SH-SY5Y (cell line): ENCODE measurements at regions not wholly inside any gene's neighbourhood (a gene's known extent, or its start where the extent isn't known, plus 50 kb on each side); places are given as distances from the start of the nearest gene placed in this dataset.
A peak's percentile ranks its signal among the peaks of the same experiment; 100 is the strongest.

ENCODE experiments used
- GATA2 ChIP-seq: IDR thresholded peaks from 2 replicates; pipeline ENCODE4 v1.6.1; 2011; ENCODE audit warnings: mild to moderate bottlenecking, low read depth, low read length
- GATA3 ChIP-seq: IDR thresholded peaks from 2 replicates; pipeline ENCODE4 v1.6.1; 2011; ENCODE audit warnings: low read depth, mild to moderate bottlenecking, low read length, moderate library complexity

DNA sequence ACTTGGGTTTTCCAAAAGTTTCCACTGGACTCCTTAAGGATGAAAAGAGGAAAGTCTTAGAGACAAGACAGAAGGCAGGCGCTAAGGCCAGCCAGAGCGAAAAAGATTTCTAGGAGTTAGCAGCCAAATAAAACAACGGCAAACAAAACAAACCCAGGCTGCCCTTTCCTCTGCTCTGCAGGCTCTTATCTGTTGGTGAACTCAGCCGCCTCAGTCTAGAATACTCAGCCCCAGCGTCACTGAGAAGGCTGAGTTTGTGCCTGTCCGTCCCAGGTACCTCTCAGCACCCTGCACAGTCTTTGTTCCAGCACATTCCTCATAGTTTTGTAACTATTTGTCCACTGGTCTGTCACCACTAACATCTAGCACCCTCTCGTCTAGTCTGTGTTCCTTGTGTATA lies 75.6 kb upstream of the FAM9C start:
- no peak for TF ChIP-seq GATA2
- TF ChIP-seq GATA3, result no peak

DNA sequence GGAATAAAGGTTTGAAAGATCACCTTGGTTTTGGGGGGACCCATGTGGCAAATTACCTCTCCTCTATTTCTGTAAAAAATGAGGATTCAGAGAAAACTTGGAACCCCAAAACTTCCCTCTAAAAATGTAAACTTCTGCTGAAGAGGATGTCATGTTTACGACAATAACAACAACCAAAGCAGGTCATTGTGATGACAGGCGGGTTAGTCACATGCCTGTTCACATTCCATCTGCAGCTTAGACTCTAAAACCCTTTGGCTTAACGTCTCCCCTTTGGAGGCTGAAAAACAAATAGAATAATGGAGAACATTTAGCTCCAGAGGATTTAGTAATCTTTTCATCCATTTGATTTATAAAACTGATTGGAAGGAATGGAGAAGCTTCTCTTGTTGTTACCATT lies 75.0 kb upstream of the FAM9C start:
- TF ChIP-seq GATA2 (no peak), GATA3 (no peak)

DNA sequence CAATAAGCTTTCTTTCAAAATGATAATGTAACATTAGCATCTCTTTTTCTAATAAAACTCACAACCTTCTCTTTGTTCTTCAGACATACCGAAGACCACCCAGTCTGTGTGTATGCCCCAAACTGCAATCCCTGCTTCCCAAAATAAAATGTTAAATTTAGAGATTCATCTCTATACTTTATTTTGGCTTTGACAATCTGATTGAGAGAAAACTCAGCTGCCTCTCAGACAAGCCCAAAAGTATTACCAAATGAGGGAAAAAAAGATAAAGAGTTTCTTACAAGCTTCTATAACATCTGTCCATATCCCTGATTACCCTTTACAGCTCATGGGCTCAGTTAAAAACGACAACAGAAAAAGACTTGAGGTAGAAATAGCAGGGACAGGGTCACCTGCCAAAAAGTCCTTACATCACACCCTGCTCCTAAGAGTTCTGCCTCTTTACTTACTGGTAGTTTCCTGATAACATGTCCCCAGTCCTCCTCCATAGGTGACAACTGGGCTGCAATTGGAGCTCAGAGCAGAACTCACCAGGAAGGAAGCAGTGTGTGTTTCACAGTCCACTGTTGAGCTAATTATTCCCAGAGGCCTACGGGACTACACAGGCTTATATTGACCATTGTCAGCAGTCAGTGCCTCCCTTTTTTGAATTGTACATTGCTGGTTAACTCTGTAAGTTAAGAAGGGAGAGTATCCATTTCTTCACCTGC lies 70.9 kb upstream of the FAM9C start:
- no peak for TF ChIP-seq GATA3
- TF ChIP-seq GATA2, result no peak

DNA sequence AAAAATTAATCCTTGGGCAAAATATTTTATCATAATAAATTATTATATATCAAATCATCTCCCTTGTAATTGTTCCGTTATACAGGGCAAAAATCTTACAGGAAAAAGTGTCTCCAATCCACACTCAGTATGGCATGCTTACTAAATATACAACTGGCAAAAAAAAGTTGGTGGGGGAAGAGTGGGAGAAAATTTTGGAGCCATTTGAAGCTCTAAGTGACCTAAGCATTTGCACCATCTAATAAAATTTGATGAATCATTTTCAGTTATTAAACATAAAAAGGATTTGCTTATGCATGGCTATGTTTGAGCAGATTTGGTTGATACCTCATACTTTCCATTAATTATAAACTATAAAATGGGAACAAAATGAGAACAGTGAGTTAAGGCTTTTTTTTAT lies 68.1 kb upstream of the FAM9C start:
- TF ChIP-seq GATA3, result no peak
- no peak for TF ChIP-seq GATA2

DNA sequence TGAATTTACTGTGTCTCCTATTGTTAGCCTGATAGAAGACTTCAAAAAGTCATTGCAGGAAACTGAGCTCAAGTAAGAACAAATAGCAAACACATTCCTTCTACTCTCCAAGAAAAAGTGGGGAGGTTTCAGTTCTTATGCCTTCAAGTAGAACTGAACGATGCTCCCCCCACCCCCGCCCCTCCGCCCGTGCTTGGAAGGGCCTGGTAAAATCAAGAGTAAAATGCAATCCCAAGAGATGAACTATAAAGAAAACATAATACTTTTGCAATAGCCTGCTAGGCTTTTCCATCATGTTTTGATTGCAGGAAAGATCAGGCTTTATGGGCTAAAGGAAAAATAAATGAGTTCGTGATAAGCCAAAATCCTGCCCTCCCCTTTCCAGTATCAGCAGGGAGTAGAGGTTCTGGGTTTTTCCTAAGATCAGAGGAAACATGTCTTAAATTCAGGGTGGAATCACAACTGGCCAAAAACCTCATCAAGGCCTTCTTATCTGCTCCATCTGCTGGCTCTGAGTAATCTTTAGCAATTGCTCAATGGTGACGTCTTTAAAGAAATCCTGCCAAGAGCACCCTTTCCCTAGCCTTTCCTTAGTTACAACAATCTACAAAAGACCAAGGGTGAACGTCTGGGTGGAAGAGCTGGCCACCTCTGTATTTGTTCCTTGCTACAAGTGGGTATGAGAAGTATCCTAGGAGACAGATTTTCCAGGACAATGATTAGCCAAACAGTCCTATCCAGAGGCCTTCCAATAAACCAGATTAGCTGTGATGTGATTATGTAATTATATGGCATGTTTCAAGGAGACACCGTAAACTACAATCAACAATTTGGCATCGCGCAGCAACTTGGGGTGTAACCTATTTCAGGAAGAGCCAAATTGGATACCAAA lies 66.3 kb upstream of the FAM9C start:
- peak; percentile 31; the same call in 1 of the 2 replicates for TF ChIP-seq GATA2
- TF ChIP-seq GATA3, result no peak

DNA sequence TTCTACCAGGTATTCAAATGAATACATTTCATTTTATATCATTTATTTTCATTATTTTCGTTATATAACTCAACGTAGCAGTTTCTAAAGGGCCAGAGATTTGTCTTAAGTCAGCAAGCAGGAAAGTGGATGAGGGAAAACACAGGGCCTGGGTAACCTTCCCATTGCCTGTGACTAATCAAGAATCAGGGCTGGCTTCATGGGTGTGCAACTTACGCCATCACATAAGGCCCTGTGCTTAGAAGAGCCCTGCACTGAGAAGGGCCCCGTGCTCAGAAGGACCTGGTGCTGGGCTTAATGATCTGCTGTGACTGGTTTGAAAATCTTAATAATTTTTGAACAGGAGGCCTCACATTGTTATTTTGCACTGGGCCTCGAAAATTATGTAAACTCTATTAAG lies 65.4 kb upstream of the FAM9C start:
- TF ChIP-seq GATA2 (no peak), GATA3 (no peak)

DNA sequence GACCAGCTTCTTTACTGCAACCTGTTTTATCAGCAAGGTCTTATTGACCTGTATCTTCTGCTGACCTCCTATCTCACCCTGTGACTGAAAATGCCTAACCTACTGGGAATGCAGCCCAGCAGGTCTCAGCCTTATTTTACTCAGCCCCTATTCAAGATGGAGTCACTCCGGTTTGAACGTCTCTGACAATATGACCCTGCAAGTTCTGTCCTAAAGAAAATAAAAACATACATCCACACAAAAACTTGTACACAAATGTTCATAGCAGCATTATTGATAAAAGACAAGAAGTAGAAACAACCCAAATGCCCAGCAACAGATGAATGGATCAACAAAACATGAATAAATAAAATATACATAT lies 59.5 kb upstream of the FAM9C start:
- TF ChIP-seq GATA3 (no peak), GATA2 (no peak)

DNA sequence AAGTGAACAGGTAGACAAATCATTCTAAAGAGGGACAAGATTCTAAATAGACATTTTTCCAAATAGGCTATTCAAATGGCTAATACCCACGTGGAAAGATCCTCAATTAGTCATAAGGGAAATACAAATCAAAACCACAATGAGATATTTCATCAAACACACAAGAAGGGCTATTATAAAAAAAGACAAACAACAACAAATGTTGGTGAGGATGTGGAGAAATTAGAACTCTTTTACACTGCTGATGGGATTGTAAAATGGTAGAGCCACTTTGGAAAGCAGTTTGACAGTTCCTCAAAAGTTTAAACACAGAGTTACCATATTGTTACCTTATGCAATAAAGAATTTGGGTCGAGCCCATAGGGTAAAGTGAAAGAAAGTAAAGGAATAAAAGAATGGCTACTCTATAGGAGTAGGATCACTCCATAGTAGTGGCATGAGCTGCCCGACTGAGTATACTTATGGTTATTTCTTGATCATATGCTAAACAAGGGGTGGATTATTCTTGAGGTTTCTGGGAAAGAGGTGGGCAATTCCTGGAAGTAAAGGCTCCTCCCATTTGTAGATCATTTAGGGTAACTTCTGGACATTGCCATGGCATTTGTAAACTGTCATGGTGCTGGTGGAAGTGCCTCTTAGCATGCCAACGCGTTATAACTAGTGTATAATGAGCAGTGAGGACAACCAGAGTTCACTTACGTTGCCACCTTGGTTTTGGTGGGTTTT lies 58.9 kb upstream of the FAM9C start:
- no peak for TF ChIP-seq GATA2
- TF ChIP-seq GATA3, result no peak

DNA sequence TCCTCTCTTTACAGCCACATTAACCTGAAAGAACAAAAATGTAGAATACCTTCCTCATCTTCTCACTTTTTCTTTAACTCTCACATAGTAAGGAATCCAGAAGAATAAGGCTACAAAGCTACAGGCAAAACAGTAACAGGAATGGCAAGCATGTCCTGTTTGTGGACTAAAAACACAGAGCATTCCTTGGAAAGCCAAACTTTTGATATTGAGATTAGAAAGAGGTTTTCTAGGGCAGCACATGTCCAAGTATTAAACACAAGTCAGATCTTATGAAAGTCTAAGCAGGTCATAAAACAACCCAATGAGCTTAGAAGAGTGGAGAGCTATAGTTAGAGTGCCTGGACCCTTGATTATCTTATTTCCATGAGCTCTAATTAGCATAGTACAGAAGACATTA lies 58.2 kb upstream of the FAM9C start:
- TF ChIP-seq GATA2 (no peak), GATA3 (no peak)

DNA sequence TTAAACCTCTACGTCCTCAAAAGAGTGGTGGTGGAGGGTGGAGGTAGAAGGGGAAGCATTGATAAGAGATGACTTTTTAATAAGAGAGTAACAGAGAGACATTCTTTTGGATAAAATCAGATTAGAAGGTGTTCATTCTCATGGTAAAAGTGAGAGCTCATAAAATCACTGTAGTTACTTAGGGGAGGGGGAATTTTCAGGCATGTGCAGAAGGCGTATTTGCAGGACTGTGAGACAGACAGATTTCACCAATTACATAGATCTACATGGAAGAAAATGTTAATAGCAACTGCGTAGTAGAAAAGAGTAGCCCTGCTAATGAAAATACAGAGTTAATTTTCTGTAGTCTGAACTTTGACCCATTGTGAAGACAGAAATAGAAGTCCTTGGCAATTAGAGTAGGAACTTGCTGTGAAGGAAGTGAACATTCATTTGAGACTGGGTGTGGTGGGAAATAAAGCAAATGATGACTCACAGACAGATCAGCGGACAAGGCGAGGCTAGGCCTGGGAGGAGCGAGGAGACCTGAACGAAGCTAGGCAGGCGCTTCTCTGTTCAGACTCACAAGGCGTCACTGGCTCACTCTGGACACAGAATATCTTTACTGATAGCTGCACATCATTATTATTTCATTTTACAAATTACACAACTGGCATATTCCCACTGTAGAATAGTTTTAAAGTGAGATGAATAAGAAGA lies 57.2 kb upstream of the FAM9C start:
- TF ChIP-seq GATA2 (no peak), GATA3 (no peak)

DNA sequence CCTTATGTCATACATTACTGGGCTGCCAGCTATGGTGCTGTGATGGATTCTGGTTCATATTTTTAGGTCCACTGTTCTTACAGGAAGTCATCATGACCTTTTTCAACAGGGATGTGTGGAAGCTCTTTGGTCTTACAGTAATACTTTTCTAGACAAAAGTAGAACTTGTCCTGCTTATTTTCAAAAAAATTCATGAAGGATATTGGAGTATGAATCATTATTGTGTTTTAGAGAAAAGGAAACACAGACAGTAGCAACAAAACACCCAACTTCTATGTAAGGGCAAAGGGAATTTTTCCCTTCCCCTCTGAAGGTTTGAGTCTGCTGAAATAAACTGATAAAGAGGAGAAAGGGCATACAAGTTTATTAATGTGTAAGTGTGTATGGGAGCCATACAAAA lies 54.7 kb upstream of the FAM9C start:
- TF ChIP-seq GATA2 (no peak), GATA3 (no peak)

DNA sequence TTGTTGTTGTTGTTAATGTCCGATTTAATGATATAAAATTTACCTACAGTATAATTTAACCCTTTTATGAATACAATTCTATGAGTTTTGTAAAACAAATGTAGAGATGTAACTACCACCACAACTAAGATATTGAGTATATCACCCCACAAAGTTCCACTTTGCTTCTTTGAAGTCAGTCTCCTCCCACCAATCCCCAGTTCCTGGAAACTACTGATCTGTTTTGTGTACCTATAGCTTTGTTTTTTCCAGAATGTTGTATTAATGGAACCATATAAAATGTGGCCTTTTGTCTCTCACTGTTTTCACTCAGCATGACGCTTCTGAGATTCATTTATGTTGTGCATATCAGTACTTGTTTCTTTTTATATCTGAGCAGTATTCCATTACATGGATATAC lies 52.3 kb upstream of the FAM9C start:
- TF ChIP-seq GATA2 (no peak), GATA3 (no peak)

DNA sequence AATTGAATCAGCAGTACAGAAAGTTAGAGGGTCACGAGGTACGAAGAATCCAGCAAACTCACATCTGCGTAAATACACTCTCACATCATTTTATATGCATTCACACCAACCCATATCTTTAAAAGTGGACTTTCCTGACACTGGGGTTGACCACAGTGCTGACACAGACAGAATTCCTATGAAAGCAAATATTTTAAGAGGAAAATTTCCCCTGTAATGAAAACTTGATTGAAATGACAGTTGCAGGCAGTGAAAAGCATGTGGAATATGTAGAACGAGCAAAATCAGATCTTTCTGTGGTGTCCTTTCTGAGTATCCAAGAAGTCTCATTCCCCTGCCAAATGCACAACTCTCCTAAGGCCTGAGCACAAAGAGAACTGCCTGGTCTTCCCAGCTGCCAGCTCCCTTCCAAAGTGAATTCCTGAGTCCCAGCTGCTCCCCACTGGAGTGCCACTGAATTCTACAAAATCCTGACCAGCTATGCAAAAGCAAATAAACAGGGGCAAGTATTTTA lies 50.5 kb upstream of the FAM9C start:
- TF ChIP-seq GATA2 (no peak), GATA3 (no peak)

DNA sequence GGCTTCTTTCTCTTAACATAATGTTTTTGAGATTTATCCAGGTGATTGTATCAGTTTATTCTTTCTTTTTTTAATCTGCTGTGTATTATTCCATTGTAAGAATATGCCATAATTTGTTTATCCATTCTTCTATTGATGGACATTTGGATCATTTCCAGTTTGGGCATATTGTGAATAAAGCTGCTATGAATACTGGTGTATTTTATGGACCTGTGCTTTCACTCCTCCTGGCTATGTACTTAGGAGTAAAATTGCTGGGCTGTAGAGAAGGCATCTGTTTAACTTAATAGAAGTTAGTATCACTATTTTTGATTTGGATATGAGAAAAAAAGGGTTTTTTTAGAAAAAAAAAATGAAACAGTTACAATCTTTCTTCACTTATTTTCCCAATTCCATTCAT lies 50.0 kb upstream of the FAM9C start:
- TF ChIP-seq GATA2, result no peak
- no peak for TF ChIP-seq GATA3
